Stimulated activated CD4-positive, alpha-beta T cell treated with anti-CD3 and anti-CD28 coated beads, Interleukin-2, amount 100 ng/mL, for 4 hours (primary cell): ENCODE measurements at regions not wholly inside any gene's neighbourhood (a gene's known extent, or its start where the extent isn't known, plus 50 kb on each side); places are given as distances from the start of the nearest gene placed in this dataset.

ENCODE experiments used
- DNase-seq: peaks from one replicate; pipeline ENCODE4 v3.0.0-alpha.2; 2020; ENCODE audit warnings: low read depth

DNA sequence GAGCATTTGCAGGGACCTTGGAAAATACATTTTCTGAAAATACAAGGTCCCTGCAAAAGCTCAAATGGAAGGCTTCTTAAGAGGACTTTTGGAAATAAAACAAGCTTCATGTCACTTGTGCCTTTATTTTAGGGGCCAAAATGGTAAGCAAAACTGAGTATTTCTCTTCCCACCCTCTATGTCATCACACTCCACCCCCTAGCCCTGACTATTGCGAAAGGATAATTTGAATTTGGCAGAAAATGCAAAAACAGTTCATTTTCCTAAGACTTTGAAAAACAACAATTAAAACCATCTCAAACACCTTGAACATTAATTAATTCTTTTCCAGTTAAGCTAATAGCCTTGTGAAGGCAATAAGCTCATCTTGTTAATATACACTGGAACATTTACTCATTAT is 201.7 kb downstream of the TM2D1 start:
- no peak for DNase-seq

- no peak for DNase-seq
Observed at GRCh38 chr1:61520401-61520800, 204.5 kb downstream of the TM2D1 start.

DNA sequence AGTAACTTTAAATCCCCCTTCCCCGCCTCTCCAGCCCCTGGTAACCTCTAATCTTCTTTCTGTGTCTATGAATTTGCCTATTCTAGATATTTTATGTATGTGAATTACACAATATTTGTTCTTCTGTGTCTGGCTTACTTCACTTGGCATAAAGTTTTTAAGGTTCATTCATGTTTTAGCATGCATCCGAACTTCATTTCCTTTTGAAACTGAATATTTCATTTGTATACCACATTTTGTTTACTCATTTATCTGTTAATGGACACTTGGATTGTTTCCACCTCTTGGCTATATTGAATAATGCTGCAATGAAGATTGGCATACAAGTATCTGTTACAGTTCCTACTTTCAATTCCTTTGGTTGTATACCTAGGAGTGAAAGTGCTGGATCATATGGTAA is 205.3 kb downstream of the TM2D1 start:
- DNase-seq, result no peak

DNA sequence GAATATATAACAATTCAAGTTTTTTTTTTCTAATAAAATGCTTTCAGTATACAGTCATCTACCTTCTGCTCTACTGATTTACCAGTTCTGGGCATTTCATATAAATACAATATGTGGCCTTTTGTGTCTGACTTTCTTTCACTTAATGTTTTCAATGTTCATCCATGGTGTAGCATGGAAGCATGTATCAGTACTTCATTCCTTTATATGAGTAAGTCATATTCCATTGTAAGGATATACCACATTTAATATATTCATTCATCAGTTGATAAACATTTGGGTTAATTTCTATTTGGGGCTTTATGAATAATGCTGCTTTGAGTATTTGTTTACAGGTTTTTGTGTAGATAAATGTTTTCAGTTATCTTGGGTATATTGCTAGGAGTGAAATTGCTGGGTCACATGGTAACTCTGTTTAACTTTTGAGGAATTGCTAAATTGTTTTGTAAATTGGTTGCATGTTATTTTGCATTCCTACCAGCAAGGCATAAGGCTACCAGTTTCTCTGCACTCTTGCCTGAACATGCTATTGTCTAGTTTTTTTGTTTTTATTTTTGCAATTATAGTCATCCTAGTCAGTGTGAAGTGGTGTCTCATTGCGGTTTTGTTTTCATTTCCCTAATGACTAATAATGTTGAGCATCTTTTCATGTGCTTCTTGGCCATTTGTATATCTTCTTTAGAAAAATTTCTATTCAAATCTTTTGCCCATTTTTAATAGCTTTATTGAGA is 206.1 kb downstream of the TM2D1 start:
- DNase-seq, result no peak

DNA sequence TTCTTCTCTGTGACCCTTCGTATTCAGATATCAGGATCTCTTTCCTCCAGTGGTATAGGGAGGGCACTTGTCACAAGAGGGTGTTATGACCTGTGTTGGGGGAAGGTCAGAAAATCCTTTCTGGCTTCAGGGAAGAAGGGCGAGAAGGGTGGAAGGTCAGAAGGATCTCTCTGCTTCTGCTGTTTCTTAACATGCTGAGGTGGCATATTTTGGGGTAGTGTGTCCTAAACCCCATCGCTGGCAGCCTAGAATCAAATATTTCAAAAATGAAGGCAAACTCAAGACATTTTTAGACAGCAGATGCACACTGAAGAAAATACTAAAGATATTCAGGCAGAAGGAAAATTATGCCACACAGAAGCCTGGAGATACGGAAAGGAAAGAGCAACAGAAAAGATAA is 207.6 kb downstream of the TM2D1 start:
- no peak for DNase-seq

DNA sequence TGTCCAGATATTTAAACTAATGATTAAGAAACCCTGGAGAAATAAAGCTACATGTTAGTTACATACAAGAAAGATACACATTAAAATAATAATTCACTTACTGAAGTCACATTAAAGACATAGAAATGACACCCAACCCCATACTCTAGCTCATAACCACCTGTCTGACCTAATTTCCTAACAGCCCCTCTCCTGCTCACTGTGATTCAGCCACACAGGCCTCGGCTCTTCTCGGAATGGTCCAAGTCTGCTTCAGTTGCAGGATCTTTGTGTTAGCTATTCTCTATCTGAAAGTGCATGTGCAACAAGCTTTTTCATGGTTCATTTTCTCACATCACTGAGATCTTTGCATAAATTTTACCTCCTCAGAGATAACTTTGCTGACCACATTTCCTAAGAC is 209.8 kb downstream of the TM2D1 start:
- DNase-seq, result no peak
